ENCODE measurements at regions not wholly inside any gene's neighbourhood (a gene's known extent, or its start where the extent isn't known, plus 50 kb on each side); places are given as distances from the start of the nearest gene placed in this dataset.

DNA sequence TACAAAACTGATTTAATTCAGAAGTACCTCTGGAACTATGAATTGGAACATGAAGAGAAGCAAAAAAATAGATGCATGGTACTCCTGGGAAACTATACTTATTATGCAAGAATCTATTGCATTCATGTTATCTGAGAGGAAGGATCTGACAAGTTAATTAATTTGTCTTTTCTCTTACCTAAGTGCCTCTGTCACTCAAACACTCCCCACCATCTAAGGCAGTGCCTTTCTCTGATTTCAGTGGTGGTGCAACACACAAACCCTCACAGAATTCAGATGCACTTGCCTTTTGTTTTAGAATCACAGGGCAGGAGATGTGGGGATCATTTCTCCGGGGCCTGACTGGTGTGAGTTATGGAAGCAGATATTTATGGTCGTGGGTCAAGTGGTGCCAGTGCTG lies 52.5 kb upstream of the C9orf72 start:
- ChIA-PET POLR2A (no interaction called here), CTCF (no interaction called here)
- no peak for DNase-seq (ENCODE audit: extremely low spot score)
- no peak for TF ChIP-seq CTCF (IDR thresholded peaks at IDR 0.05; ENCODE audit: control extremely low read depth, extremely low read depth, low read depth, missing control alignments)

DNA sequence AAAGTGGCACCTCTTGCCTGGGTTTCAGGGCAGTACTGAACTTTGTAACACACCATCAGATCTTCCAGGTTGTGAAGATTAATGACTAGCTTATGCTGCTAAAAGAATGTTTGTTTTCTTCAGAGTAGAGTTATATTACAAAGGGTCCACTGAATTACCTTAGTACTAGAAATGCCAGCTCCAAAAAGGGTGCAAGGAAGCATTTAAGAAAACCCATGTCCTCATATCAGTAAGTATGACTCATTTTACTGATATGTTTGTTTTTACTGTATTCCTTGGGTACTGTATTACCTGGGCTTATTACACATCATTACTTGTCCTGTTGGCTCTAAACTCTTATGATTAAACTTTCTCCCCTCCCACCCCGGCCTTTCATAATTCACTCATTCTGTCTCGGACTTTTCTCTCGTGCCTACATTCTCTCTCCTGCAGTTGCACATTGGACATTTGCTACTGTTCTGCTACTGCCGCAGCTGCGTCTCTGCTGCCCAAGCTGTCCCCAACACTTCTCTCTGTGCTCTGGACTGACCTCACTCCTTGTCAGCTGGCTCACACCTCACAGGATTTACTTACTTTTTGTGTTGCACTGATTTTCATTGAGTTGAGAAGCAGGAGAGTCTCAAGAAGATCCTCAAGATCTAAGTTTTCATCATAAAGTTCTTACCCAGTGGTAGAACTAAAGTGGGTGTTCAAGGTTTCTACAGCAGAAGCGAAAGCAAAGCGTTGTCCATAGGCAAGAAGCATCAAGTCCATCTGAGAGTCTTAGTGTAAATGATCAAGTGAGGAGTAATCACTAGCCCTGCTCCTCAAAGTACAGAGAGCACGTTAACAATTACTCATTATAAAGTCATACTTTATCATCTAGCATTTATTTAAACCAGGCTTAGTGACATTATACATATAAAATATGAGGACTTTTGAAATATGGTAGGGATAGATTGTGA lies 53.2 kb upstream of the C9orf72 start:
- CTCF ChIA-PET, result no interaction called here
- TF ChIP-seq CTCF (IDR thresholded peaks at IDR 0.05; ENCODE audit: control extremely low read depth, extremely low read depth, low read depth, missing control alignments), result no peak
- POLR2A ChIA-PET, result no interaction called here
- no peak for DNase-seq (ENCODE audit: extremely low spot score)

GRCh38 chr9:27627188-27627564 lies 53.9 kb upstream of the C9orf72 start:
- TF ChIP-seq CTCF (IDR thresholded peaks at IDR 0.05; ENCODE audit: control extremely low read depth, extremely low read depth, low read depth, missing control alignments), result no peak

GRCh38 chr9:27628311-27628710 lies 55.0 kb upstream of the C9orf72 start:
- DNase-seq (ENCODE audit: extremely low spot score), result no peak
- ChIA-PET CTCF (interaction anchor here (1.7 kb wide), 1 partner anchor 10 kb away, joined by 5 read pairs; no protein-coding TSS in a partner anchor), POLR2A (no interaction called here)
- no peak for TF ChIP-seq CTCF (IDR thresholded peaks at IDR 0.05; ENCODE audit: control extremely low read depth, extremely low read depth, low read depth, missing control alignments)

More at GRCh38 chr9:27627188-27627564, 53.9 kb upstream of the C9orf72 start:
- no peak for DNase-seq (ENCODE audit: extremely low spot score)
- ChIA-PET CTCF (no interaction called here), POLR2A (no interaction called here)

DNA sequence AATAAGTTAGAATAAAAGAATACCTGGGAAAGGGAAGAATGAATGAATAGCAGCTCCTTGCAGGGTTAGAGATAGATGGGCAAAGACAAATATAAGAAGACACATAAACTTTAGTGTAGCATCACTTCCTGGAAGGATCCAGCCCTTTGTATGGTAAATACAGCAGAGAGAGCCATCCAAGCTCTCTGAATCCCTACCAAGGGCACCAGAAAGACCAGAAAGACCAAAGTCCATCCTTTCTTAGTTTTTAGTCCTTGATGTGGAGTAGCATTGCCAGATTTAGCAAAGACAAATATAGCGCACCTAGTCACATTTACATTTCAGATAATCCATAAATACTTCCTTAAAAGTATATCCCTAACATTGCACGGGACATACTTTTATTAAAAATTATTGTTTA lies 56.1 kb upstream of the C9orf72 start:
- no peak for DNase-seq (ENCODE audit: extremely low spot score)
- CTCF ChIA-PET, result interaction anchor here (1.7 kb wide), 1 partner anchor 9 kb away, joined by 5 read pairs; no protein-coding TSS in a partner anchor
- POLR2A ChIA-PET, result no interaction called here
- TF ChIP-seq CTCF (IDR thresholded peaks at IDR 0.05; ENCODE audit: control extremely low read depth, extremely low read depth, low read depth, missing control alignments), result no peak

DNA sequence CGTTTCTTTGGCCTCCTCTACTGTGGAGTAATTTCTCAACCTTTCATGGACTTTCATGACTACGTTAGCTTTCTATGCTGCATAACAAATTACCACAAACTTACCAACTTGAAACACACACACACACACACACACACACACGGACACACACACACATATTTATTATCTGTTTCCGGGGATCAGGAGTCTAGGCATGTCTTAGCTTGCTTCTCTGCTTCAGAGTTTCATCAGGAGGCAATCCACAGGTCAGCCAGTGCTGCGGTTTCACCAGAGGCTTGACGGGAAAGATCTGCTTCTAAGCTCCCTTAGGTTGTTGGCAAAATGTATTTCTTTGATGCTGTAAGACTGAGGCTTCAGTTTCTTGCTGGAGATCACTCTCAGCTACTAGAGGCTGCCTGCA lies 59.0 kb upstream of the C9orf72 start:
- ChIA-PET CTCF (interaction anchor here (1.5 kb wide), 1 partner anchor 21 kb away, joined by 3 read pairs; no protein-coding TSS in a partner anchor), POLR2A (no interaction called here)
- TF ChIP-seq CTCF (IDR thresholded peaks at IDR 0.05; ENCODE audit: control extremely low read depth, extremely low read depth, low read depth, missing control alignments), result no peak
- no peak for DNase-seq (ENCODE audit: extremely low spot score)

Data from GM10248 (cell line).